ENCODE measurements at regions not wholly inside any gene's neighbourhood (a gene's known extent, or its start where the extent isn't known, plus 50 kb on each side); places are given as distances from the start of the nearest gene placed in this dataset.

DNA sequence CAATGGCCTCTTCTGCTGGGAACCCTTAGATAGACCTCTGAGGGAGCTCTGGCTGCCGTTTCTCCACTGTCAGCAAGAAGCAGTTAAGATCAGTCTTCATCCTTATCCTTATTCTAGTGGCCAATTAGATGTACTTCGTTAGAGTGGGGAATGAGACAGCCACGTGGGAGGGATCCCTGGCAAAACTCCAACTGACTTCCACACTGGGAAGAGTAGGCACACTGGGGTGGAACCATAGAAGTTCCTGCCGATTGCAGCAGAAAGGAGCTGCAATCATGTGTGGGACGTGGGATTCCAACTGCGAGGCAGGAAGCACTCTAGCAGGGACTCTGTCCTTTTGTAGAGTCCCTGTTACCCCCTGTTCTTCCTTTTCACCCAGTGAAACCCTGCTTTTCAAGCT lies 226.3 kb upstream of the RGS17 start:
- Histone ChIP-seq H2BK120ac (replicated peaks; ENCODE audit: low read depth, low read length) (no peak overlapping the region), H3K79me1 (ENCODE audit: low read depth, low read length) (no peaks in the 10 kb centered on the region), H2AFZ (ENCODE audit: low read length) (no peak overlapping the region), H4K5ac (ENCODE audit: insufficient read length, low read depth, low read length) (no peak overlapping the region), H2BK12ac (ENCODE audit: low read depth, low read length) (no peak overlapping the region), H3K4ac (replicated peaks; ENCODE audit: insufficient read length, low read depth, low read length) (no peak overlapping the region), H3K23ac (ENCODE audit: insufficient read length) (no peak overlapping the region), H4K8ac (ENCODE audit: extremely low read depth, insufficient read depth, low read length) (no peak overlapping the region), H3K27ac (ENCODE audit: low read depth, low read length) (no peak overlapping the region), H3K9me3 (ENCODE audit: insufficient read depth in 2 of 2, low read depth in 1 of 2, low read length in 1 of 2) (peaks cover 4 to 8% of the 10 kb centered on the region in 2 experiments; a peak in 1 of 4 replicates), H2BK20ac (ENCODE audit: low read length) (no peak overlapping the region), H3K56ac (replicated peaks; ENCODE audit: insufficient read length, low read depth, low read length) (no peak overlapping the region), H3K36me3 (ENCODE audit: control insufficient read depth in 2 of 4, insufficient read depth in 4 of 4, low read length in 3 of 4) (no peaks in the 10 kb centered on the region), H2AK5ac (ENCODE audit: low read depth, low read length) (no peak overlapping the region), H4K91ac (replicated peaks; ENCODE audit: insufficient read length, low read length) (no peak overlapping the region), H3K79me2 (ENCODE audit: control insufficient read depth in 1 of 2, insufficient read depth in 2 of 2, low read length in 2 of 2) (no peaks in the 10 kb centered on the region), H3K4me2 (ENCODE audit: insufficient read depth in 1 of 2, low read depth in 2 of 2, low read length in 2 of 2) (no peak overlapping the region), H3K23me2 (ENCODE audit: low read depth, low read length) (no peaks in the 10 kb centered on the region; the same call in 1 of the 2 replicates), H3K4me3 (ENCODE audit: extremely low read depth in 1 of 4, insufficient read depth in 2 of 4, low read depth in 3 of 4, low read length in 4 of 4) (no peak overlapping the region), H4K20me1 (replicated peaks in 1 of 2; ENCODE audit: control insufficient read depth in 1 of 2, insufficient read depth in 2 of 2, low read length in 2 of 2) (no peaks in the 10 kb centered on the region), H3K4me1 (replicated peaks in 1 of 4; ENCODE audit: control insufficient read depth in 3 of 4, insufficient read depth in 4 of 4, low read length in 3 of 4) (no peaks in the 10 kb centered on the region), H3K27me3 (replicated peaks in 1 of 4; ENCODE audit: control insufficient read depth in 3 of 4, extremely low read depth in 1 of 4, insufficient read depth in 3 of 4, low read length in 3 of 4) (no peaks in the 10 kb centered on the region), H3K14ac (ENCODE audit: insufficient read length) (no peak overlapping the region), H2BK5ac (ENCODE audit: low read depth, low read length) (no peak overlapping the region), H3K9ac (replicated peaks in 1 of 4; ENCODE audit: extremely low read depth in 1 of 4, low read depth in 3 of 4, low read length in 3 of 4) (no peak overlapping the region), H2BK15ac (ENCODE audit: low read length) (no peak overlapping the region), H3K18ac (ENCODE audit: extremely low read depth, low read length) (no peak overlapping the region)
- DNase-seq (ENCODE audit: low read depth in 1 of 2, low spot score in 2 of 2) (no peak), FAIRE-seq (no peak)
- no peak for TF ChIP-seq SP2 (IDR thresholded peaks at IDR 0.05; ENCODE audit: low read length)
- TF ChIP-seq ASH2L (IDR thresholded peaks at IDR 0.05; ENCODE audit: low read length): no peak
- no peak for TF ChIP-seq SUZ12 (IDR thresholded peaks at IDR 0.05; ENCODE audit: low read length)
- 75% methylated on average over 6 of the region's 6 CpGs; no CpG with 5 or more reads in 1 of the 2 experiments for WGBS, 2 experiments (ENCODE audit: extremely low coverage in 1 of 2, insufficient coverage in 1 of 2, insufficient read length in 1 of 2, insufficient replicate concordance in 2 of 2, low coverage in 1 of 2, low lambda C conversion rate in 2 of 2, missing lambda C conversion rate in 1 of 2)
- CTCF ChIA-PET (ENCODE audit: partially characterized antibody): no interaction called here
- POLR2A ChIA-PET (ENCODE audit: partially characterized antibody): interaction anchor here (0.6 kb wide), 1 partner anchor 100 kb away, joined by 3 read pairs; no protein-coding TSS in a partner anchor
